ENCODE measurements at regions not wholly inside any gene's neighbourhood (a gene's known extent, or its start where the extent isn't known, plus 50 kb on each side); places are given as distances from the start of the nearest gene placed in this dataset.
"Not testable (repeated sequence)": the region's sequence is repeated elsewhere in the genome, so short reads cannot be mapped to it uniquely, and the experiment has no call there.

DNA sequence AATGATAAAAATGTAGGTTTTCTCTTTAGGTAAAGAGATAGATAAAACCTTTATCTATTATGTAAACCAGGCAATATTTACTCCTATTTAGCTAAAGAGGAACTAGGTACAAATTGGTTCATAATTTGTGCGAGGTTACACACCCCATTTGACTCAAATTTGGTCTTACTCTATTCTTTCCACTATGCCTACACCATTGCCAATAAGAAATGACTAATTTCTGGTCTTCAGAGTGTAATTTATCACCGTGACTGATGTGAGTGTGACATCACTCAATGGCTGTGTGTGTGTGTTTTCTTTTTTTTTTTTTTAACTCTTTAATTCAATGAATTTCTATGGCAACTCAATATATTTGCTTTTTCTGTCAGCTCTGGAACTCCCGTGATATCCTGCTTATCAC, 955.8 kb downstream of the TDRD15 start:
- 79% methylated on average over 3 of the region's 3 CpGs for WGBS
- Histone ChIP-seq H3K4me1 (ENCODE audit: insufficient read depth) (no peaks in the 10 kb centered on the region), H3K27ac (ENCODE audit: low read depth) (no peak overlapping the region), H3K36me3 (ENCODE audit: insufficient read depth) (no peaks in the 10 kb centered on the region), H3K4me3 (ENCODE audit: low read depth, low read length) (no peak overlapping the region)
- no peak for DNase-seq (ENCODE audit: extremely low spot score)

- no peak overlapping the region for H3K4me3 ChIP-seq (ENCODE audit: low read depth, low read length)
- no peaks in the 10 kb centered on the region for H3K36me3 ChIP-seq (ENCODE audit: insufficient read depth)
- DNase-seq (ENCODE audit: extremely low spot score): no peak
- no peaks in the 10 kb centered on the region for H3K4me1 ChIP-seq (ENCODE audit: insufficient read depth)
- 68% methylated on average over 2 of the region's 2 CpGs for WGBS
- H3K27ac ChIP-seq (ENCODE audit: low read depth): no peak overlapping the region
These were observed 963.0 kb downstream of the TDRD15 start for GRCh38 chr2:22086726-22087125.

DNA sequence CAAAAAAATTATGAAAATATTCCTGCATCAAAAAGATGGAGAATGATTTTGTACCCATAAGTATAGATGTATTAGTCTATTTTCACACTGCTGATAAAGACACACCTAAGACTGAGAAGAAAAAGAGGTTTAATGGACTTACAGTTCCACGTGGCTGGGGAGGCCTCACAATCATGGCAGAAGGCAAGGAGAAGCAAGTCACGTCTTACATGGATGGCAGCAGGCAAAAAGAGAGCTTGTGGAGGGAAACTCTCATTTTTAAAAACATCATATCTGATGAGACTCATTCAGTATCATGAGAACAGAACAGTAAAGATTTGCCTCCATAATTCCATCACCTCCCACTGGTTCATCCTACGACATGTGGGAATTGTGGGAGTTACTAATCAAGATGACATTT, 979.8 kb downstream of the TDRD15 start:
- WGBS: 73% methylated on average over 3 of the region's 3 CpGs
- H3K27ac ChIP-seq (ENCODE audit: low read depth); H3K36me3 ChIP-seq (ENCODE audit: insufficient read depth); H3K4me1 ChIP-seq (ENCODE audit: insufficient read depth); DNase-seq (ENCODE audit: extremely low spot score); H3K4me3 ChIP-seq (ENCODE audit: low read depth, low read length): not testable (repeated sequence)

DNA sequence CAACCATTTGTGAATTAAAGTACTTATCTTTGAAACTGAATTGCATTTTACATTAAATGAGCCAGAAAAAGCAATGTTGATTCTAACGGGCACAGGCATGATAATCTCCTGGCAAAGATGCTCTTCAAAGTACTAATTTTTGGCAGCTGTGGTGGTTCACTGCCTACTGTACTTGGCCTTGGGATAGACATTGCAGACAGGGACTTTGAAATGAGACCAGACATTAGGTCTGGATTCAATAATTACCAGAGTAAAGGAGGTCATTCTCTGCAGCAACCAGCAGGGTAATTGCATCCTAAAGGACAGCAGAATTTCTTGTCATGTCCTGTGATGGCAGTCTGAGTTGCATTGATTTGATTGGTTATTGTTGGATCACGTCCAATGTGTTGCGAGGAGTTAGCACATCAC, 986.5 kb downstream of the TDRD15 start:
- no peaks in the 10 kb centered on the region for H3K4me1 ChIP-seq (ENCODE audit: insufficient read depth)
- H3K4me3 ChIP-seq (ENCODE audit: low read depth, low read length): no peak overlapping the region
- no peaks in the 10 kb centered on the region for H3K36me3 ChIP-seq (ENCODE audit: insufficient read depth)
- H3K27ac ChIP-seq (ENCODE audit: low read depth): no peak overlapping the region
- WGBS: 42% methylated on average over 3 of the region's 3 CpGs
- DNase-seq (ENCODE audit: extremely low spot score): no peak

DNA sequence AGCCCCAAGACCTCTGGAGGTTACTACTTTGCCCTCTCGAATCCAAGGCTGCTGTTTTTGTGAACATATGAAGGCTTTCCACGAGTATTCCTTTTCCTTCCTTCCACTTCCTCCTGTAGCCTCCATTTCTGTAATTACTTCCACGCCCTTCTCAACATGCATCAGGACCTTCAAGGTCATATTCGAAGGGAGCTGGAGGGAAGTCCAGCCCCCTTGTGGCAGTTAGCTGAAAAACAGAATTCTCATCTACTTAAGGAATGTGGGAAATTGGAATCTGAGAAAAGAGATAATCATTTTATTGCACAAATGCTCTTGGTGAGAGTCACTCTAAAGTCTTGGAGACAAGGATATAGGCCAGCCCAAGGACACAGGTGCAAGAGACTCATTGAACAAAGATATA, 1000.2 kb downstream of the TDRD15 start:
- H3K4me1 ChIP-seq (ENCODE audit: insufficient read depth): no peaks in the 10 kb centered on the region
- WGBS: 80% methylated on average over 4 of the region's 4 CpGs
- DNase-seq (ENCODE audit: extremely low spot score): no peak
- H3K4me3 ChIP-seq (ENCODE audit: low read depth, low read length): no peak overlapping the region
- H3K36me3 ChIP-seq (ENCODE audit: insufficient read depth): no peaks in the 10 kb centered on the region
- H3K27ac ChIP-seq (ENCODE audit: low read depth): no peak overlapping the region

DNA sequence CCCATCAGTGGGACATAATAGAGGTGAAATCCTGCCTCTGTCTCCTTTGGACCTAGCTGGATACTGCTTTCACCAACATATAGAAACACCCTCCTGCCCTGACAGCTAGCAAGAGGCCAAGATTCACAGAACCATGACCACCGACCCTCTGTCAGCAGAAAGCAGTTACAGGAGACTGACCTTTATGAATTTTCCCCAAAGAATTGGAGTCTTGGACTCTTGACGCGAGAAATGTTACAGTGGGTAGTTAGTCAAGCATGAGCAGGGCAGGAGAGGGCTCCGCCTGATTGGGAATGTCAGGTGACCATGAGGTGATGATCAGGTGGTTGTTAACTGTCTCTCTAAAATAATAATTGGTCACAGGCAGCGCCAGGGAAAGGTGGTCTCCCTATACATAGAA, 1002.3 kb downstream of the TDRD15 start:
- 94% methylated on average over 5 of the region's 5 CpGs for WGBS
- Histone ChIP-seq H3K36me3 (ENCODE audit: insufficient read depth) (no peaks in the 10 kb centered on the region), H3K27ac (ENCODE audit: low read depth) (no peak overlapping the region), H3K4me3 (ENCODE audit: low read depth, low read length) (no peak overlapping the region), H3K4me1 (ENCODE audit: insufficient read depth) (no peaks in the 10 kb centered on the region)
- DNase-seq (ENCODE audit: extremely low spot score): no peak

DNA sequence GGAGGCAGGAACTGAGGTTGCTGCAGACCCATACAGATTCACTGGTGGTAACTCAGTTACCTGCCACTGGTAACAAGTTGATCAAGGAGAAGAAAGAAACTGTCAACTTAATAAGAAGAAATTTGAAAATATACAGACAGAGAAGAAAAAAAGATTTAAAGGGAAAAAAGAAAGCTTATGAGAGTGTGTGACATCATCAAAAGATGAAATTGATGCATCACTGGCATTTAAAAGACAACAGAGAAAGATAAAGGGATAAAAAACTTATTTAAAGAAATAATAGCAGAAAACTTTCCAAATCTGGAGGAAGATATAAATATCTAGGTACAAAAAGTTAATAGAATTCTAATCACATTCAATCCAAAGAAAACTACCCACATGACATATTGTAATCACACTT, 1003.2 kb downstream of the TDRD15 start:
- Histone ChIP-seq H3K27ac (ENCODE audit: low read depth) (no peak overlapping the region), H3K36me3 (ENCODE audit: insufficient read depth) (no peaks in the 10 kb centered on the region)
- DNase-seq (ENCODE audit: extremely low spot score): no peak

DNA sequence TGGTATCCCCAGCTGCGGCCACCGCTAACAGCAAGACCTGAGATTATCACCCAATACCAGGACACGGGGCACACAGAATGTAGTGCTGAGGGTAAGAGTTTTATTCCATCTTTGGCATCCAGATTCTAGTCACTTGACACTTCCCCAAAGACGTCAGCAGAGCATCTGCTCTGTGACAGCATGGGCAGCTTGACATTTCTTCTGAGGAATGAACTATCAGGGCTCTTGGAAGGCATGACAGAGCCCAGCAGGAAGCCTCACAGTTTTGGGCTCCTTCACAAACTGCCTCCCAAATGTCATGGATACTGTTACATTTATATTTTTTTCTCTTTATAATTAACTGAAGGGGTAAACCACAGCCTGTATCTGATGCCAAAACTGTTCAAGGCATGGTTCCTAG, 1010.7 kb downstream of the TDRD15 start:
- no peak overlapping the region for H3K4me3 ChIP-seq (ENCODE audit: low read depth, low read length)
- 79% methylated on average over 4 of the region's 4 CpGs for WGBS
- H3K36me3 ChIP-seq (ENCODE audit: insufficient read depth): no peaks in the 10 kb centered on the region
- no peak for DNase-seq (ENCODE audit: extremely low spot score)
- H3K27ac ChIP-seq (ENCODE audit: low read depth): no peak overlapping the region
- no peaks in the 10 kb centered on the region for H3K4me1 ChIP-seq (ENCODE audit: insufficient read depth)

More for the DNA sequence above, 1003.2 kb downstream of the TDRD15 start:
- Histone ChIP-seq H3K4me1 (ENCODE audit: insufficient read depth) (no peaks in the 10 kb centered on the region), H3K4me3 (ENCODE audit: low read depth, low read length) (no peak overlapping the region)

DNA sequence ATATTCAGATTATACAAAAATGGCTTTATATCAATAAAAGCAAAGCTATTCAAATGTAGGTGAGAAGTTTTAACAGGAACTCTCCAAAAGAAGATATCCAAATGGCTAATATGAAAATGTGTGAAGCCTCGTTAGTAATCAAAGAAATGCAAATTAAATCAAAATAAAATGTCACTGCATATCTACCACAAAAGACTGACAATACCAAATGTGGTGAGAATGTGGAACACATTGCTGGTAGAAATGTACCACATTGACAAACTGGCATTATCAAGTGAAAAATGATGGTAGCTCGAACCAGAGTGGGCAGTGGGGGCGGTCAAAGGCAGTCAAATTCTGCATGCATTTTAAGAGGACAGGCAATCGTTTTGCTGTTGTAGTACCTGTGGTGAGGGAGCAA, 1012.7 kb downstream of the TDRD15 start:
- no peak for DNase-seq (ENCODE audit: extremely low spot score)
- Histone ChIP-seq H3K4me1 (ENCODE audit: insufficient read depth) (no peaks in the 10 kb centered on the region), H3K36me3 (ENCODE audit: insufficient read depth) (no peaks in the 10 kb centered on the region), H3K4me3 (ENCODE audit: low read depth, low read length) (no peak overlapping the region), H3K27ac (ENCODE audit: low read depth) (no peak overlapping the region)
- WGBS: 84% methylated on average over 4 of the region's 4 CpGs

GRCh38 chr2:22143840-22144239, 1020.1 kb downstream of the TDRD15 start:
- Histone ChIP-seq H3K36me3 (ENCODE audit: insufficient read depth) (no peaks in the 10 kb centered on the region), H3K4me3 (ENCODE audit: low read depth, low read length) (no peak overlapping the region), H3K27ac (ENCODE audit: low read depth) (no peak overlapping the region), H3K4me1 (ENCODE audit: insufficient read depth) (no peaks in the 10 kb centered on the region)
- no peak for DNase-seq (ENCODE audit: extremely low spot score)

DNA sequence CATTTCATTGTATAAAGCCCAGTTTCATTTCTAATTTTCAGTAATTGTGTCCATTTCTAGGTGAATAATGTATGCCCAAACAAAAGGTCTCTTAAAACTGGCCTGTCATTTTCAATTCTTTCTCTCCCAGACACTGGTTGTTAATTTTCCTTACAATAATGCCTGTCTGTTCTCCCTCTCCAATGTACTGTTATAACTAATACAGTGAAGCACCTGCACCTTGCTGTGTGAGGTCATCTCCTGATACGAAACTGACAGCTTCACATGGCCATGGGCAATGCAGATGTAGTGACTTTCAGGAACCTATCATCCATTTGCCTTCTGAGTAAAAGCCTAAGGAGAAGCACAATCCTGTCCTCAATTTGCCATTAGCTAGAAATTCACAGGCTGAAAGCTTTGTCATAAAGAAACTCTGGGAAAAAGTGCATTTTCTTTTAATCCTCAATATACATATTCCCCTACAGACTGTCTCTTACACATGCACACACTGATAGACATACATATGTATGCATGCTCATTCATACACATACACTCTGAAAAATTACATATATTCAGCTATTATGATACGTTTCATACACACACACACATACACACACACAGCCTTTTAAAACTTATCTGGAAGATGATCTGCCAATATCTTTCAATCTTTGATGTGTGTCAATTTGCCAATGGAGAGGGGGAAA, 1030.3 kb downstream of the TDRD15 start:
- Histone ChIP-seq H3K4me3 (ENCODE audit: low read depth, low read length) (no peak overlapping the region), H3K4me1 (ENCODE audit: insufficient read depth) (no peaks in the 10 kb centered on the region), H3K27ac (ENCODE audit: low read depth) (no peak overlapping the region), H3K36me3 (ENCODE audit: insufficient read depth) (no peaks in the 10 kb centered on the region)
- WGBS: 45% methylated on average over 2 of the region's 2 CpGs
- no peak for DNase-seq (ENCODE audit: extremely low spot score)

DNA sequence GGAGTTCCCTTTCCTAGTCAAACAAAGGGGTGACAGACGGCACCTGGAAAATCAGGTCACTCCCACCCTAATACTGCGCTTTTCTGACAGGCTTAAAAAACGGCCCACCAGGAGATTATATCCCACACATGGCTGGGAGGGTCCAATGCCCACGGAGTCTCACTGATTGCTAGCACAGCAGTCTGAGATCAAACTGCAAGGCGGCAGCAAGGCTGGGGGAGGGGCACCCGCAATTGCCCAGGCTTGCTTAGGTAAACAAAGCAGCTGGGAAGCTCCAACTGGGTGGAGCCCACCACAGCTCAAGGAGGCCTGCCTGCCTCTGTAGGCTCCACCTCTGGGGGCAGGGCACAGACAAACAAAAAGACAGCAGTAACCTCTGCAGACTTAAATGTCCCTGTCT, 1032.9 kb downstream of the TDRD15 start:
- not testable (repeated sequence) for DNase-seq (ENCODE audit: extremely low spot score); H3K36me3 ChIP-seq (ENCODE audit: insufficient read depth); H3K4me3 ChIP-seq (ENCODE audit: low read depth, low read length); H3K4me1 ChIP-seq (ENCODE audit: insufficient read depth); H3K27ac ChIP-seq (ENCODE audit: low read depth)
- WGBS: 85% methylated on average over 6 of the region's 6 CpGs

DNA sequence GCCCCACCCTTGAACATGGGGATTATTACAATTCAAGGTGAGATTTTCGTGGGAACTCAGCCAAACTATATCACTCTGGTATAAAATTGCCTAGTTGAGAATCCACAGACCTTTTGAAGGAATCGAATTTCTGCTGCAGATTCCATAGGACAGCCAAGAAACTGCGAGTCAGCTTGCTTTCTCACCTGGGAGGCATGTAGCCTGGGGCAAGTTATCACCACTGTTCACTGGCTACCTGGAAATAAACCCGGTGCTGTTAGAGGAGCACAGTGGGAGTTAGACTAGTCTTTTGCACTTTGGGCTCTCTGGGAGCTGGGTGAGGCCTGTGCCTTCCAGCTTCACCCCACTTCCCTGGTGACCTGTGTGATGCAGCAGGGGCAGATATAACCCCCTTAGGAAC, 1043.5 kb downstream of the TDRD15 start:
- 80% methylated on average over 4 of the region's 4 CpGs for WGBS
- Histone ChIP-seq H3K36me3 (ENCODE audit: insufficient read depth) (no peaks in the 10 kb centered on the region), H3K27ac (ENCODE audit: low read depth) (no peak overlapping the region), H3K4me1 (ENCODE audit: insufficient read depth) (no peaks in the 10 kb centered on the region), H3K4me3 (ENCODE audit: low read depth, low read length) (no peak overlapping the region)
- DNase-seq (ENCODE audit: extremely low spot score): no peak

GRCh38 chr2:22175003-22175402, 1051.2 kb downstream of the TDRD15 start:
- 90% methylated on average over 3 of the region's 3 CpGs for WGBS
- no peak overlapping the region for H3K4me3 ChIP-seq (ENCODE audit: low read depth, low read length)
- no peaks in the 10 kb centered on the region for H3K36me3 ChIP-seq (ENCODE audit: insufficient read depth)

DNA sequence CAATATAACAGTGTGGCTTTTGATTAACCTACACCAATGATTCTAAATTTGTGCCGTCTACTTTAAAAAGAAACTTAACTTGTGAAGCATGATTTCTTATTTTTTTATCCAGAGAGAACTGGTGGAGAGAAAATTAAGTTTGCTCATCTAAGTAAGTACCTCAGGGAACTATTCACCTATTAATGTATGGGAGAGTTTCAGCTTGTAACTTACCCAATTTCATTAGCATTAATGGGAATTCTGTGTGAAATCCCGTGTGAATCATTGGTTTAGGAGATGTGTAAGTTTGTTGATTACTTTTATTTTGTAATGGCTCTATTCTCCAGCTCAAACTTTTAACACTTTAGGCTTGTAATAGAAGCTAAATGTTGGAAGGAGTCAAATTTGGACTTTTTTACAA, 1061.5 kb downstream of the TDRD15 start:
- DNase-seq (ENCODE audit: extremely low spot score): no peak

More at GRCh38 chr2:22175003-22175402, 1051.2 kb downstream of the TDRD15 start:
- Histone ChIP-seq H3K27ac (ENCODE audit: low read depth) (no peak overlapping the region), H3K4me1 (ENCODE audit: insufficient read depth) (no peaks in the 10 kb centered on the region)
- no peak for DNase-seq (ENCODE audit: extremely low spot score)

More for the DNA sequence above, 1061.5 kb downstream of the TDRD15 start:
- H3K4me1 ChIP-seq (ENCODE audit: insufficient read depth): no peaks in the 10 kb centered on the region
- WGBS: 87% methylated on average over 2 of the region's 2 CpGs
- H3K27ac ChIP-seq (ENCODE audit: low read depth): no peak overlapping the region
- no peaks in the 10 kb centered on the region for H3K36me3 ChIP-seq (ENCODE audit: insufficient read depth)
- H3K4me3 ChIP-seq (ENCODE audit: low read depth, low read length): no peak overlapping the region

Measured in urinary bladder (tissue), 3 donors.